ENCODE measurements at regions not wholly inside any gene's neighbourhood (a gene's known extent, or its start where the extent isn't known, plus 50 kb on each side); places are given as distances from the start of the nearest gene placed in this dataset.

DNA sequence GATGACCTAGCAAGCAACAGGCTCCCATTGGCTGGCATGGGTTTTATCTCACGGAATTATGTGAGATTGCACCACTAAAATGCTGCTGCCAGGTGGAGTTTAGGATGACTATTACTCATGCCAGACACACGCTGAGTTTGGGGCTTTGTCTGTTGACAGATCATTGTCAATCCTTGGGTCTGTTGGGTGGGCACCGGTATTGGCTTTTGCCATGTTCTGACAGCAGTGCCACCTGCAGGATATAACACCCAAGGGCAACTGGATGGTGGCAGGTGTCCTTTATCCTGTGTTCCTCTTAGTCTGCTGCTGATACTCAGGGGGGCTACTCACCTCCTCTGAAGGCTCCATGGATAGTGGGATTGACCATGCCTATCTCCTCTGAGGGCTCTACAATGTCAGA lies 221.6 kb upstream of the DYNLRB2 start:
- TF ChIP-seq EP300 (IDR thresholded peaks at IDR 0.05), result no peak
- TF ChIP-seq, protein P1, sequence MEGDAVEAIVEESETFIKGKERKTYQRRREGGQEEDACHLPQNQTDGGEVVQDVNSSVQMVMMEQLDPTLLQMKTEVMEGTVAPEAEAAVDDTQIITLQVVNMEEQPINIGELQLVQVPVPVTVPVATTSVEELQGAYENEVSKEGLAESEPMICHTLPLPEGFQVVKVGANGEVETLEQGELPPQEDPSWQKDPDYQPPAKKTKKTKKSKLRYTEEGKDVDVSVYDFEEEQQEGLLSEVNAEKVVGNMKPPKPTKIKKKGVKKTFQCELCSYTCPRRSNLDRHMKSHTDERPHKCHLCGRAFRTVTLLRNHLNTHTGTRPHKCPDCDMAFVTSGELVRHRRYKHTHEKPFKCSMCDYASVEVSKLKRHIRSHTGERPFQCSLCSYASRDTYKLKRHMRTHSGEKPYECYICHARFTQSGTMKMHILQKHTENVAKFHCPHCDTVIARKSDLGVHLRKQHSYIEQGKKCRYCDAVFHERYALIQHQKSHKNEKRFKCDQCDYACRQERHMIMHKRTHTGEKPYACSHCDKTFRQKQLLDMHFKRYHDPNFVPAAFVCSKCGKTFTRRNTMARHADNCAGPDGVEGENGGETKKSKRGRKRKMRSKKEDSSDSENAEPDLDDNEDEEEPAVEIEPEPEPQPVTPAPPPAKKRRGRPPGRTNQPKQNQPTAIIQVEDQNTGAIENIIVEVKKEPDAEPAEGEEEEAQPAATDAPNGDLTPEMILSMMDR (IDR thresholded peaks at IDR 0.05), result no peak
- no peak for TF ChIP-seq POLR2A (IDR thresholded peaks at IDR 0.05)
